ENCODE measurements at regions not wholly inside any gene's neighbourhood (a gene's known extent, or its start where the extent isn't known, plus 50 kb on each side); places are given as distances from the start of the nearest gene placed in this dataset.
"Not testable (repeated sequence)": the region's sequence is repeated elsewhere in the genome, so short reads cannot be mapped to it uniquely, and the experiment has no call there.

- peak; percentile 93 for DNase-seq
Observed at GRCh38 chr2:240255811-240256703, 115.6 kb upstream of the OTOS start.

GRCh38 chr2:240256704-240257637 is 116.5 kb upstream of the OTOS start:
- DNase-seq: no peak

GRCh38 chr2:240257940-240258580 is 117.6 kb upstream of the OTOS start:
- DNase-seq: no peak

- no peak for DNase-seq
Observed at GRCh38 chr2:240258685-240259084, 118.2 kb upstream of the OTOS start.

- DNase-seq: no peak
Observed at GRCh38 chr2:240259201-240259923, 118.9 kb upstream of the OTOS start.

GRCh38 chr2:240259924-240260529 is 119.6 kb upstream of the OTOS start:
- DNase-seq: no peak

GRCh38 chr2:240260664-240261063 is 120.2 kb upstream of the OTOS start:
- DNase-seq: no peak

- not testable (repeated sequence) for DNase-seq
Observed at GRCh38 chr2:240262578-240262977, 122.1 kb upstream of the OTOS start.

GRCh38 chr2:240269380-240269779 is 128.9 kb upstream of the OTOS start:
- DNase-seq: peak; percentile 52

- no peak for DNase-seq
Observed at GRCh38 chr2:240269886-240270285, 129.4 kb upstream of the OTOS start.

- DNase-seq: no peak
Observed at GRCh38 chr2:240271716-240272341, 131.4 kb upstream of the OTOS start.

- DNase-seq: no peak
Observed at GRCh38 chr2:240275386-240275785, 134.9 kb upstream of the OTOS start.

GRCh38 chr2:240277073-240277806 is 136.8 kb upstream of the OTOS start:
- peak; percentile 47 for DNase-seq

- peak; percentile 37 for DNase-seq
Observed at GRCh38 chr2:240277807-240278522, 137.5 kb upstream of the OTOS start.

GRCh38 chr2:240278661-240279060 is 138.2 kb upstream of the OTOS start:
- DNase-seq: no peak

- no peak for DNase-seq
Observed at GRCh38 chr2:240280621-240281020, 140.2 kb upstream of the OTOS start.

GRCh38 chr2:240284503-240285259 is 144.2 kb upstream of the OTOS start:
- DNase-seq: no peak

- DNase-seq: no peak
Observed at GRCh38 chr2:240285725-240286124, 145.3 kb upstream of the OTOS start.

- DNase-seq: peak; percentile 38
Observed at GRCh38 chr2:240286596-240286995, 146.1 kb upstream of the OTOS start.

Measured in islet precursor cell (in vitro differentiated cells).